SK-N-SH (cell line): ENCODE measurements at regions not wholly inside any gene's neighbourhood (a gene's known extent, or its start where the extent isn't known, plus 50 kb on each side); places are given as distances from the start of the nearest gene placed in this dataset.

ENCODE experiments used
- CTCF ChIA-PET: fragments of 300-600, 350-600 bp; formaldehyde crosslinking; extraction: SDS; loops from one replicate; lab custom pipeline; 2021; lab: Yijun Ruan, JAX
- POLR2A ChIA-PET: fragments of 350-600 bp; sonication (Branson Sonifier 250); formaldehyde crosslinking; extraction: SDS; loops from one replicate; lab custom pipeline; 2020; ENCODE audit warnings: antibody characterized with exemption, inconsistent platforms; lab: Yijun Ruan, JAX
- DNase-seq: peaks from one replicate; pipeline ENCODE4 v3.0.0; 2012
- H2AFZ ChIP-seq: fragments of 200-600 bp; sonication (generic); 2 replicates; pipeline ENCODE4 v1.8.1; 2016; ENCODE audit warnings: antibody characterized with exemption, mild to moderate bottlenecking, low read depth
- H3F3A ChIP-seq: fragments of 200-600 bp; sonication (generic); replicated peaks from 2 replicates; pipeline ENCODE3; 2016; ENCODE audit warnings: antibody characterized with exemption, mild to moderate bottlenecking; ENCODE audit not compliant: insufficient read depth
- H3K27ac ChIP-seq, 2 experiments: fragments of 200-500 bp in 1 of 2; fragments of 200-600 bp in 1 of 2; sonication (Bioruptor generic) in 1 of 2; sonication (generic), shearing (Covaris generic) in 1 of 2; 2 replicates each; pipeline versions ENCODE4 v1.5.1 to v1.6.1; 2014 to 2016; ENCODE audit warnings: low read depth in 2 of 2, inconsistent platforms in 1 of 2, low read length in 1 of 2, mild to moderate bottlenecking in 1 of 2, mixed read lengths in 1 of 2
- H3K27me3 ChIP-seq: fragments of 200-600 bp; sonication (generic), shearing (Covaris generic); 2 replicates; pipeline ENCODE4 v1.6.1; 2016; ENCODE audit warnings: mixed run types; ENCODE audit not compliant: insufficient read depth
- H3K36me3 ChIP-seq, 2 experiments: fragments of 200-500 bp in 1 of 2; fragments of 200-600 bp in 1 of 2; sonication (Bioruptor generic) in 1 of 2; sonication (generic) in 1 of 2; replicated peaks in 1 of 2; 2 replicates each; pipeline versions ENCODE3 to v1.5.1; 2014 to 2016; ENCODE audit warnings: low read length in 1 of 2, mild to moderate bottlenecking in 1 of 2; ENCODE audit not compliant: insufficient read depth in 2 of 2, control insufficient read depth in 1 of 2
- H3K4me1 ChIP-seq, 2 experiments: fragments of 200-500 bp in 1 of 2; fragments of 200-600 bp in 1 of 2; sonication (Bioruptor generic) in 1 of 2; sonication (generic), shearing (Covaris generic) in 1 of 2; 2 replicates each; pipeline versions ENCODE4 v1.5.1 to v1.6.1; 2014 to 2016; ENCODE audit warnings: low read depth in 1 of 2, low read length in 1 of 2, mixed run types in 1 of 2; ENCODE audit not compliant: insufficient read depth in 2 of 2, control insufficient read depth in 1 of 2
- H3K4me2 ChIP-seq: fragments of 200-600 bp; sonication (generic), shearing (Covaris generic); 2 replicates; pipeline ENCODE4 v1.6.1; 2017; ENCODE audit warnings: mixed run types
- H3K4me3 ChIP-seq, 2 experiments: fragments of 200-500 bp in 1 of 2; fragments of 200-600 bp in 1 of 2; sonication (Bioruptor generic) in 1 of 2; sonication (generic), shearing (Covaris generic) in 1 of 2; 2 replicates each; pipeline versions ENCODE4 v1.5.1 to v1.8.1; 2014 to 2016; ENCODE audit warnings: low read depth in 2 of 2, inconsistent platforms in 1 of 2, low read length in 1 of 2, mild to moderate bottlenecking in 1 of 2, mixed read lengths in 1 of 2, moderate library complexity in 1 of 2
- H3K79me2 ChIP-seq: fragments of 200-600 bp; sonication (generic); 2 replicates; pipeline ENCODE4 v1.8.1; 2017; ENCODE audit warnings: mild to moderate bottlenecking; ENCODE audit not compliant: insufficient read depth
- H3K9ac ChIP-seq: fragments of 200-600 bp; sonication (generic); 2 replicates; pipeline ENCODE4 v1.6.1; 2017; ENCODE audit warnings: mixed run types
- H3K9me2 ChIP-seq: fragments of 200-600 bp; sonication (generic); 2 replicates; pipeline ENCODE4 v1.6.1; 2017; ENCODE audit warnings: mixed run types
- H3K9me3 ChIP-seq: fragments of 200-600 bp; sonication (generic); 2 replicates; pipeline ENCODE4 v1.6.1; 2017; ENCODE audit warnings: mixed run types, mild to moderate bottlenecking, moderate library complexity
- H4K20me1 ChIP-seq: fragments of 200-600 bp; sonication (generic); 2 replicates; pipeline ENCODE4 v1.6.1; 2017; ENCODE audit warnings: mild to moderate bottlenecking, mixed run types; ENCODE audit not compliant: insufficient read depth
- ELF1 ChIP-seq: IDR thresholded peaks from 2 replicates; pipeline ENCODE4 v1.4.0; 2012
- EZH2phosphoT487 ChIP-seq: fragments of 200-600 bp; sonication (generic); IDR thresholded peaks from 2 replicates; pipeline ENCODE4 v1.6.1; 2017; ENCODE audit warnings: low read depth, mixed run types, mild to moderate bottlenecking, antibody characterized with exemption, moderate library complexity, borderline replicate concordance
- FOSL2 ChIP-seq: IDR thresholded peaks from 2 replicates; pipeline ENCODE4 v1.4.0; 2012; ENCODE audit warnings: low read depth, mild to moderate bottlenecking, moderate library complexity, borderline replicate concordance
- FOXJ3 ChIP-seq: sonication (generic); formaldehyde crosslinking; IDR thresholded peaks from 2 replicates; pipeline ENCODE4 v1.5.1; 2020; ENCODE audit warnings: mild to moderate bottlenecking, missing genetic modification reagents
- GABPA ChIP-seq: IDR thresholded peaks from 2 replicates; pipeline ENCODE4 v1.4.0; 2012; ENCODE audit warnings: low read depth, mild to moderate bottlenecking
- JUND ChIP-seq: IDR thresholded peaks from 2 replicates; pipeline ENCODE4 v1.4.0; 2012
- MAX ChIP-seq: IDR thresholded peaks from 2 replicates; pipeline ENCODE4 v1.4.0; 2012; ENCODE audit warnings: low read depth
- MXI1 ChIP-seq: IDR thresholded peaks from 2 replicates; pipeline ENCODE4 v1.6.1; 2012; ENCODE audit warnings: mild to moderate bottlenecking, low read depth, low read length, improper control_type of control experiment
- POLR2AphosphoS5 ChIP-seq: IDR thresholded peaks from 2 replicates; pipeline ENCODE4 v1.6.1; 2012; ENCODE audit warnings: low read depth, low read length
- RFX5 ChIP-seq: IDR thresholded peaks from 2 replicates; pipeline ENCODE4 v1.6.1; 2012; ENCODE audit warnings: mild to moderate bottlenecking, improper control_type of control experiment, low read length
- RXRA ChIP-seq: IDR thresholded peaks from 2 replicates; pipeline ENCODE4 v1.4.0; 2012; ENCODE audit warnings: low read depth, mild to moderate bottlenecking, borderline replicate concordance
- YY1 ChIP-seq: IDR thresholded peaks from 2 replicates; pipeline ENCODE4 v1.4.0; 2012; ENCODE audit warnings: low read depth, mild to moderate bottlenecking
- WGBS: methylation state at CpG from one replicate; pipeline ENCODE4 v1.1.6; 2017; ENCODE audit warnings: low lambda C conversion rate; 5-methylcytosine and 5-hydroxymethylcytosine counted together
- TF ChIP-seq, protein P1 (sequence below): fragments of 150-350 bp; IDR thresholded peaks from 2 replicates; pipeline ENCODE4 v1.6.1; 2016; ENCODE audit warnings: mild to moderate bottlenecking, low read depth, low read length
- TF ChIP-seq, protein P2 (sequence below): IDR thresholded peaks from 2 replicates; pipeline ENCODE4 v1.4.0; 2012; ENCODE audit warnings: low read depth, borderline replicate concordance

DNA sequence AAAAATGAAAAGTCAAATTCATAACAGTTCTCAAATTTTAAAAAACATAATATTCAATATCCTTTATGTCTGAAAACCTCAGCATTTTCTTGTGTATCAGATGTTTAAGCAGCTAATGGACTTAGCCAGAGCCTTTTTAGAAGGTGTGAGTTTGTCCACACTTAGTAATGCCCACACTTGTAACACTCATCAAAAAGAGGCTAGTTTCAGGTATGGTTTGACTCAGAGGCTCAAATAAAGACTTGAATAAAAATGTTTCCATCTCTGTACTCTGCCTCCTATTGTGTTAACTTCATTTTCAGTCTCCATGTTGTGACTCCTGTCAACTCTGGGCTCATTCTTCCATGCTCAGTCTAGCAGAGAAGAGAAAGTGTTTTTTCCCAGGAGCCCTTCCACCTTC lies 311.6 kb downstream of the IRS1 start:
- Histone ChIP-seq H2AFZ (no peak overlapping the region), H3K27ac (no peak overlapping the region), H3K27me3 (no peaks in the 10 kb centered on the region), H3K9me2 (no peaks in the 10 kb centered on the region), H3K4me1 (no peaks in the 10 kb centered on the region), H4K20me1 (no peaks in the 10 kb centered on the region), H3K79me2 (no peaks in the 10 kb centered on the region), H3K9ac (no peak overlapping the region), H3K9me3 (no peaks in the 10 kb centered on the region), H3K4me2 (no peak overlapping the region), H3K4me3 (no peak overlapping the region), H3F3A (peaks cover 5% of the 10 kb centered on the region), H3K36me3 (no peaks in the 10 kb centered on the region)
- TF ChIP-seq FOSL2 (no peak), FOXJ3 (no peak), ELF1 (no peak), MXI1 (no peak), GABPA (no peak), MAX (no peak), JUND (no peak), POLR2AphosphoS5 (no peak), RFX5 (no peak)
- TF ChIP-seq, protein P1, sequence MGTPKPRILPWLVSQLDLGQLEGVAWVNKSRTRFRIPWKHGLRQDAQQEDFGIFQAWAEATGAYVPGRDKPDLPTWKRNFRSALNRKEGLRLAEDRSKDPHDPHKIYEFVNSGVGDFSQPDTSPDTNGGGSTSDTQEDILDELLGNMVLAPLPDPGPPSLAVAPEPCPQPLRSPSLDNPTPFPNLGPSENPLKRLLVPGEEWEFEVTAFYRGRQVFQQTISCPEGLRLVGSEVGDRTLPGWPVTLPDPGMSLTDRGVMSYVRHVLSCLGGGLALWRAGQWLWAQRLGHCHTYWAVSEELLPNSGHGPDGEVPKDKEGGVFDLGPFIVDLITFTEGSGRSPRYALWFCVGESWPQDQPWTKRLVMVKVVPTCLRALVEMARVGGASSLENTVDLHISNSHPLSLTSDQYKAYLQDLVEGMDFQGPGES: no peak
- ChIA-PET CTCF (no interaction called here), POLR2A (no interaction called here)
- DNase-seq: no peak

DNA sequence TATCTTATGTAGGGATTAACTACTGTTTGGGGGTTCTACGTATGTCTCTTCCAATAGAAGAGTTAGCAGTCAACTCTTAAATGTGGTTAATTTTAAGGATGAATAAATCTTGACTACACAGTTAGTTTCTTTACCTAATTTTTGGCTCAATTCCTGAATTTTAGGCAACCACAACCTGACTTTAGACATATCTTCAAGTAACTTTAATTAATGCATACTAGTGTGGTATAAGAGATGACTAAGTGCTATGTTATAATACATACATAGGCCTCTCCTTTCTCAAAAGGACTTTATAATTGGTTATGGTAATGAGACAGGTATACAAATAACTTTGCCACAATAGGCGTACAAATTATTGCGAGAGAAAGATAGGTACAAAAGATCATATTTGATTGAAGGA lies 312.0 kb downstream of the IRS1 start:
- H3F3A ChIP-seq: peaks cover 5% of the 10 kb centered on the region
- no peaks in the 10 kb centered on the region for H3K9me2 ChIP-seq
- H2AFZ ChIP-seq: no peak overlapping the region
- POLR2A ChIA-PET: no interaction called here
- H3K36me3 ChIP-seq: no peaks in the 10 kb centered on the region
- no peaks in the 10 kb centered on the region for H3K4me1 ChIP-seq
- no peak overlapping the region for H3K4me2 ChIP-seq
- DNase-seq: no peak
- 77% methylated on average over 3 of the region's 3 CpGs for WGBS
- no peaks in the 10 kb centered on the region for H3K9me3 ChIP-seq
- CTCF ChIA-PET: no interaction called here
- TF ChIP-seq FOXJ3: no peak
- TF ChIP-seq RFX5: no peak
- TF ChIP-seq EZH2phosphoT487: no peak
- TF ChIP-seq, protein P2, sequence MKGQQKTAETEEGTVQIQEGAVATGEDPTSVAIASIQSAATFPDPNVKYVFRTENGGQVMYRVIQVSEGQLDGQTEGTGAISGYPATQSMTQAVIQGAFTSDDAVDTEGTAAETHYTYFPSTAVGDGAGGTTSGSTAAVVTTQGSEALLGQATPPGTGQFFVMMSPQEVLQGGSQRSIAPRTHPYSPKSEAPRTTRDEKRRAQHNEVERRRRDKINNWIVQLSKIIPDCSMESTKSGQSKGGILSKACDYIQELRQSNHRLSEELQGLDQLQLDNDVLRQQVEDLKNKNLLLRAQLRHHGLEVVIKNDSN: no peak
- TF ChIP-seq YY1: no peak
- TF ChIP-seq RXRA: no peak
- H3K27me3 ChIP-seq: no peaks in the 10 kb centered on the region
- no peak overlapping the region for H3K4me3 ChIP-seq
- H3K27ac ChIP-seq: no peak overlapping the region
- H3K9ac ChIP-seq: no peak overlapping the region
- H4K20me1 ChIP-seq: no peaks in the 10 kb centered on the region
- no peaks in the 10 kb centered on the region for H3K79me2 ChIP-seq
